LNCaP clone FGC (cell line): ENCODE measurements at regions not wholly inside any gene's neighbourhood (a gene's known extent, or its start where the extent isn't known, plus 50 kb on each side); places are given as distances from the start of the nearest gene placed in this dataset.
"Not testable (repeated sequence)": the region's sequence is repeated elsewhere in the genome, so short reads cannot be mapped to it uniquely, and the experiment has no call there.

ENCODE experiments used
- DNase-seq: peaks from one replicate; pipeline ENCODE4 v3.0.0-alpha.2; 2011; ENCODE audit warnings: low read depth
- H3K4me3 ChIP-seq: 2 replicates; pipeline ENCODE4 v1.5.1; 2011; ENCODE audit warnings: mild to moderate bottlenecking, low read depth, low read length, control low read depth
- TF ChIP-seq, protein P1 (sequence below): IDR thresholded peaks from 2 replicates; pipeline ENCODE4 v1.5.1; 2012; ENCODE audit warnings: mild to moderate bottlenecking; ENCODE audit not compliant: control insufficient read depth, insufficient read depth; ENCODE audit errors: extremely low read depth

- H3K4me3 ChIP-seq: no peak overlapping the region
- DNase-seq: no peak
- TF ChIP-seq, protein P1, sequence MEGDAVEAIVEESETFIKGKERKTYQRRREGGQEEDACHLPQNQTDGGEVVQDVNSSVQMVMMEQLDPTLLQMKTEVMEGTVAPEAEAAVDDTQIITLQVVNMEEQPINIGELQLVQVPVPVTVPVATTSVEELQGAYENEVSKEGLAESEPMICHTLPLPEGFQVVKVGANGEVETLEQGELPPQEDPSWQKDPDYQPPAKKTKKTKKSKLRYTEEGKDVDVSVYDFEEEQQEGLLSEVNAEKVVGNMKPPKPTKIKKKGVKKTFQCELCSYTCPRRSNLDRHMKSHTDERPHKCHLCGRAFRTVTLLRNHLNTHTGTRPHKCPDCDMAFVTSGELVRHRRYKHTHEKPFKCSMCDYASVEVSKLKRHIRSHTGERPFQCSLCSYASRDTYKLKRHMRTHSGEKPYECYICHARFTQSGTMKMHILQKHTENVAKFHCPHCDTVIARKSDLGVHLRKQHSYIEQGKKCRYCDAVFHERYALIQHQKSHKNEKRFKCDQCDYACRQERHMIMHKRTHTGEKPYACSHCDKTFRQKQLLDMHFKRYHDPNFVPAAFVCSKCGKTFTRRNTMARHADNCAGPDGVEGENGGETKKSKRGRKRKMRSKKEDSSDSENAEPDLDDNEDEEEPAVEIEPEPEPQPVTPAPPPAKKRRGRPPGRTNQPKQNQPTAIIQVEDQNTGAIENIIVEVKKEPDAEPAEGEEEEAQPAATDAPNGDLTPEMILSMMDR: no peak
Measured at GRCh38 chr13:89407357-89407756, 1736.2 kb downstream of the SLITRK5 start.

DNA sequence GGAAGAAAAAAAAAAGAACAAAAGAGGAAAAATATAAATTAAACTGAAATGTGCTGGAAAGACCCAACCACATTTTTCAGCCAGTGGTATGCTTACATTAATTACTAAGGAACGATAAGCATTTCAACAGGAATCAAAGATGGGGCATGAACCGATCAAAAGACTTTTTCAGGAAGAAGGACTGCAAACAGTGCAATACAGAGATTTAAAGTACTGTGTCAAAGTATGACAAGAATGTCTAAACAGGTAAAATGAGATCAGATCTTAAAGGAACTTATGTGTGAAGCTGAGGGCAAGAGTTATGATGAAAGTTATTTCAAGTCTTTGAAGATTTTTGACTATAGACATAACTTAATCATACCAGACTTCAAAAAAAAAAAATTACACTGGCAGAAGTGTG is 1761.8 kb downstream of the SLITRK5 start:
- no peak for DNase-seq
- no peak overlapping the region for H3K4me3 ChIP-seq
- TF ChIP-seq, protein P1: no peak

DNA sequence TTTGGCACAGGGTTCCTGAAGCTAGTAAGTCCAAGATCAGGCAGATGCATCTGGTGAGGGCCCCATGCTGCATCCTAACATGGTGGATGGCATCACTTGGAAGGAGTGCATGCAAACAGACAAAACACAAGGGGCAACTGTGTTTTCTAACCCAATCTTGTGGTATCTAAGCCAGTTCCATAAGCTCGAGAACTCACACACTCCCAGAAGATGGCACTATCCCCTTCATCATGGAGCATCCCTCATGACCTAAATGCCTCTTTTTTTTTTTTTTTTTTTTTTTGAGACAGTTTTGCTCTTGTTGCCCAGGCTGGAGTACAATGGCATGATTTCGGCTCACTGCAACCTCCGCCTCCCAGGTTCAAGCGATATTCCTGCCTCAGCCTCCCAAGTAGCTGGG is 1763.5 kb downstream of the SLITRK5 start:
- H3K4me3 ChIP-seq: not testable (repeated sequence)
- DNase-seq: peak; percentile 1

DNA sequence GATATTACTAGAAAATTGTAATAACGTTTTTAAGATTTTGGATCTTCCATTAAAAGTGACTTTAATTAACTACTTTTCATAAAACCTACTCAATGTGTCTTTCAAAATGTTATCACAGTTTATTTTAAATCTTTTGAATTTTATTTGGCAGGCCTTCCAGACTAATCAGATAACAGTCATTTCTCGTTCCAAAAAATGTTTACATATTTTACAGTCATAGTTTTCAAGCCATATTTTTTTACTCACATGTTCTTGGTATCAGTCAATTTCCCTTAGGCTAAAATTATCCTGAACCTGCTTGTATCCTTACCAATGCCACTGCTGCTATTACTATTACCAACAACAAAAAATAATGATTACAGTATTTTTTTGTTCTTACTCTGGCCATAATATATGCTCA is 1783.5 kb downstream of the SLITRK5 start:
- TF ChIP-seq, protein P1: no peak
- no peak overlapping the region for H3K4me3 ChIP-seq
- no peak for DNase-seq

DNA sequence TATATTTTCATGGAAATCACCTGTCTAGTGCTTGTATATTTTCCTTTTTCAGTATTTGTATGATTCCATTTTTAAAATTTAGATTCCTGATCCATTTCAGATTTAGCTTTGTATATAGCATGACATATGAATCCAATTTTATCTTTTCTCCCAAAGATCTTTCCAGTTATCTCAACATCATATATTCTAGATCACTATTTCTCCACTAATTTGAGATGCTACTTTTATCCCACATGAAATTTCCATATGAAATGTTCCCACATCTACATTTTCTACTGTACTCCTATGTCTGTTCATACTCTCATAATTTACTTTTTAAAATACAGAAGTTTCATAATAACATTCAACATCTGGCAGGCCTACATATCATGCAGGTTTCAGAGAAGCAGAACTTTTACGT is 1784.1 kb downstream of the SLITRK5 start:
- H3K4me3 ChIP-seq: no peak overlapping the region
- no peak for DNase-seq
- TF ChIP-seq, protein P1: no peak

- TF ChIP-seq, protein P1: no peak
- no peak for DNase-seq
- H3K4me3 ChIP-seq: no peak overlapping the region
Measured at GRCh38 chr13:89455741-89456140, 1784.6 kb downstream of the SLITRK5 start.

DNA sequence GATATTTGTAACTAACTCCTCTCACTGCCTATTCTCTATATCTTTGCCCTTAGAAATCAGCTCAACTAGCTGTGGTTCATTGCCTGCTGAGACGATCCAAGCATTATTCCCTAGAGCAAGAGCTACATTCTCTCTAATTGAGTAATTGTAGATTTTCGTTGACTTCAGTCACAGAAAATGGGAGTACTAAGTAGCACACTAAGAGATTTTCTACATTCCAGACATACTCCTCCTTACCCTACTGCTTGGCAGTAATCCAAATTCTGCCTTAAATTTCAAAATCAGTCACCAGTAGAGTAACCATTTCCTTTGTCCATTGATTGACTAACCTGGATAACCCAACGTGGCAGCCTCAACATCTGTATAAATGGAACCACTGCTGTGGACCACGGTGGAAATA is 1786.8 kb downstream of the SLITRK5 start:
- DNase-seq: no peak
- H3K4me3 ChIP-seq: no peak overlapping the region
- TF ChIP-seq, protein P1: no peak
